ENCODE measurements at regions not wholly inside any gene's neighbourhood (a gene's known extent, or its start where the extent isn't known, plus 50 kb on each side); places are given as distances from the start of the nearest gene placed in this dataset.

- no peaks in the 10 kb centered on the region for H3K27me3 ChIP-seq (replicated peaks; ENCODE audit: insufficient read depth, low read depth, low read length, poor library complexity)
- no TSS peak for BruUV-seq (replicated peaks)
- TF ChIP-seq EZH2 (IDR thresholded peaks at IDR 0.05; ENCODE audit: borderline replicate concordance, low read depth, low read length, poor library complexity, severe bottlenecking), result no peak
- TF ChIP-seq, protein P1, sequence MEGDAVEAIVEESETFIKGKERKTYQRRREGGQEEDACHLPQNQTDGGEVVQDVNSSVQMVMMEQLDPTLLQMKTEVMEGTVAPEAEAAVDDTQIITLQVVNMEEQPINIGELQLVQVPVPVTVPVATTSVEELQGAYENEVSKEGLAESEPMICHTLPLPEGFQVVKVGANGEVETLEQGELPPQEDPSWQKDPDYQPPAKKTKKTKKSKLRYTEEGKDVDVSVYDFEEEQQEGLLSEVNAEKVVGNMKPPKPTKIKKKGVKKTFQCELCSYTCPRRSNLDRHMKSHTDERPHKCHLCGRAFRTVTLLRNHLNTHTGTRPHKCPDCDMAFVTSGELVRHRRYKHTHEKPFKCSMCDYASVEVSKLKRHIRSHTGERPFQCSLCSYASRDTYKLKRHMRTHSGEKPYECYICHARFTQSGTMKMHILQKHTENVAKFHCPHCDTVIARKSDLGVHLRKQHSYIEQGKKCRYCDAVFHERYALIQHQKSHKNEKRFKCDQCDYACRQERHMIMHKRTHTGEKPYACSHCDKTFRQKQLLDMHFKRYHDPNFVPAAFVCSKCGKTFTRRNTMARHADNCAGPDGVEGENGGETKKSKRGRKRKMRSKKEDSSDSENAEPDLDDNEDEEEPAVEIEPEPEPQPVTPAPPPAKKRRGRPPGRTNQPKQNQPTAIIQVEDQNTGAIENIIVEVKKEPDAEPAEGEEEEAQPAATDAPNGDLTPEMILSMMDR (conservative IDR thresholded peaks at IDR 0.05; ENCODE audit: low read depth, low read length), result no peak
- POLR2A ChIA-PET (ENCODE audit: low non-redundant PET), result no interaction called here
- intact Hi-C loops (cut with micrococcal nuclease; ENCODE audit: unreplicated experiment), result no loop called here
- H3K4me3 ChIP-seq (ENCODE audit: low read depth, low read length, poor library complexity, severe bottlenecking), result no peak overlapping the region
- H3K27ac ChIP-seq (ENCODE audit: low read depth, low read length, poor library complexity, severe bottlenecking), result no peak overlapping the region
- H3K9me3 ChIP-seq (ENCODE audit: low read depth, low read length, poor library complexity, severe bottlenecking), result no peaks in the 10 kb centered on the region
- no peaks in the 10 kb centered on the region for H3K36me3 ChIP-seq (ENCODE audit: insufficient read depth, low read length, poor library complexity, severe bottlenecking)
- no peak for DNase-seq (ENCODE audit: low spot score)
- H3K4me1 ChIP-seq (ENCODE audit: insufficient read depth, low read length, poor library complexity, severe bottlenecking), result no peaks in the 10 kb centered on the region
- CTCF ChIA-PET, result no interaction called here
Observed at GRCh38 chr18:60471652-60472051, 99.1 kb upstream of the MC4R start.

DNA sequence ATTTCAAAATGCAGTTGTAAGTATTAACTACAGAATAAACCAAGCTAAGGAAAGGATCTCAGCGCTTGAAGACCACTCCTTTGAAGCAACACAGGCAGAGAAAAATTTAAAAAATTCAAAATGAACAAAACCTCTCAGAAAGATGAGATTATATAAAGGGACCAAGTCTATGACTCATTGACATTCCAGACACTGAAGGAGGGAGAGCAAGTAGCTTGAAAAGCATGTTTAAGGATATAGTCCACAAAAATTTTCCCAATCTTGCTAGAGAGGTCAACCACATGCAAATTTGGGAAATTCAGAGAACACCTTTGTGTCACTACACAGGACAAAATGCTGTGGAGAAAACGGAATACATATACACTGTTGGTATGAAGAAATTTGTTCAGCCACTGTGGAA is 112.6 kb upstream of the MC4R start:
- BruUV-seq (replicated peaks), result no TSS peak
- no peak for TF ChIP-seq EZH2 (IDR thresholded peaks at IDR 0.05; ENCODE audit: borderline replicate concordance, low read depth, low read length, poor library complexity, severe bottlenecking)
- TF ChIP-seq, protein P1 (conservative IDR thresholded peaks at IDR 0.05; ENCODE audit: low read depth, low read length), result no peak
- H3K27ac ChIP-seq (ENCODE audit: low read depth, low read length, poor library complexity, severe bottlenecking), result no peak overlapping the region
- no peak overlapping the region for H3K4me3 ChIP-seq (ENCODE audit: low read depth, low read length, poor library complexity, severe bottlenecking)
- ChIA-PET POLR2A (ENCODE audit: low non-redundant PET) (no interaction called here), CTCF (no interaction called here)
- H3K9me3 ChIP-seq (ENCODE audit: low read depth, low read length, poor library complexity, severe bottlenecking), result no peaks in the 10 kb centered on the region
- no peaks in the 10 kb centered on the region for H3K4me1 ChIP-seq (ENCODE audit: insufficient read depth, low read length, poor library complexity, severe bottlenecking)
- intact Hi-C loops (cut with micrococcal nuclease; ENCODE audit: unreplicated experiment), result no loop called here
- no peaks in the 10 kb centered on the region for H3K36me3 ChIP-seq (ENCODE audit: insufficient read depth, low read length, poor library complexity, severe bottlenecking)
- no peak for DNase-seq (ENCODE audit: low spot score)
- H3K27me3 ChIP-seq (replicated peaks; ENCODE audit: insufficient read depth, low read depth, low read length, poor library complexity), result no peaks in the 10 kb centered on the region

DNA sequence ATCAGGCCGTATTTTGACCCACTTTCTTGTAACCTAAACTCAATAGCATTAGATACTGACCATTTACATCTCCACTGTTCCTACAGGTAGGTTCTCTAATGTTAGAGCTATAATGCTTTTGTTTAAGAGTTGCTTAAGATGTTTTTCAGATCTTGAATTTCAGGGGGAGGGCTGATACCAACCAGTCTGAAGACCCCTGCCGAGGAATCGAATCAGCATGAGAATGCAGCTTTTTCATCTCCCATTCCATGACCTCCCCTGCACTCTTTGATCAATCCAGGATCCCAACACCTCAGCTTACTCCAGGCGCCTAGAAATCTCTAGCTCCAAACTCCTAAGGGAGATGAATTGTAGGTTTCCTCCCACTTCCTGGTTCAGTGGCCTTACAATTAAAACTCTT is 120.5 kb upstream of the MC4R start:
- Histone ChIP-seq H3K4me3 (ENCODE audit: low read depth, low read length, poor library complexity, severe bottlenecking) (no peak overlapping the region), H3K27me3 (replicated peaks; ENCODE audit: insufficient read depth, low read depth, low read length, poor library complexity) (no peaks in the 10 kb centered on the region), H3K36me3 (ENCODE audit: insufficient read depth, low read length, poor library complexity, severe bottlenecking) (no peaks in the 10 kb centered on the region), H3K27ac (ENCODE audit: low read depth, low read length, poor library complexity, severe bottlenecking) (no peak overlapping the region), H3K9me3 (ENCODE audit: low read depth, low read length, poor library complexity, severe bottlenecking) (no peaks in the 10 kb centered on the region), H3K4me1 (ENCODE audit: insufficient read depth, low read length, poor library complexity, severe bottlenecking) (no peaks in the 10 kb centered on the region)
- BruUV-seq (replicated peaks), result no TSS peak
- ChIA-PET POLR2A (ENCODE audit: low non-redundant PET) (no interaction called here), CTCF (no interaction called here)
- intact Hi-C loops (cut with micrococcal nuclease; ENCODE audit: unreplicated experiment), result no loop called here
- no peak for DNase-seq (ENCODE audit: low spot score)
- TF ChIP-seq EZH2 (IDR thresholded peaks at IDR 0.05; ENCODE audit: borderline replicate concordance, low read depth, low read length, poor library complexity, severe bottlenecking), result no peak
- TF ChIP-seq, protein P1 (conservative IDR thresholded peaks at IDR 0.05; ENCODE audit: low read depth, low read length), result no peak

All from A673 (cell line).